Endometrium (tissue), 2 donors: ENCODE measurements at regions not wholly inside any gene's neighbourhood (a gene's known extent, or its start where the extent isn't known, plus 50 kb on each side); places are given as distances from the start of the nearest gene placed in this dataset.
"Not testable (repeated sequence)": the region's sequence is repeated elsewhere in the genome, so short reads cannot be mapped to it uniquely, and the experiment has no call there.

Experiments used
- FAIRE-seq: peaks from 2 replicates; lab custom pipeline; 2012; peaks lifted over from hg19 to GRCh38; lab: Jason Lieb, UNC
- donor health status: control.
- donor health status: control.

DNA sequence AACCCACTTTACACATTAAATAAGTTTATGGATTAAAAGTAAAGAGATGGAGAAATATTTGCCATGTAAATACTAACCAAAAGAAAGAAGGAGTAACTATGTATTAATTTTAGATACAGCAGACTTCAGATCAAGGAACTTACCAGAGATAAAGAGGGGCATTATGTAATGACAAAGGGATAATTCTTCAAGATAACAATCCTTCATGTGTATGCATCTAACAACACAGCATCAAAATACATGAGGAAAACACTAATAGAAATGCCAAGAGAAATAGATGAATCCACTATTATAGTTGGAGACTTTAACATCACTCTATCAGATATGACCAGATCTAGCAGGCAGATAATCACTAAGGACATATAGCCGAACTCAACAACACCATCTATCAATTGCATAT is 149.8 kb upstream of the ANKRD55 start:
- no peak for FAIRE-seq

DNA sequence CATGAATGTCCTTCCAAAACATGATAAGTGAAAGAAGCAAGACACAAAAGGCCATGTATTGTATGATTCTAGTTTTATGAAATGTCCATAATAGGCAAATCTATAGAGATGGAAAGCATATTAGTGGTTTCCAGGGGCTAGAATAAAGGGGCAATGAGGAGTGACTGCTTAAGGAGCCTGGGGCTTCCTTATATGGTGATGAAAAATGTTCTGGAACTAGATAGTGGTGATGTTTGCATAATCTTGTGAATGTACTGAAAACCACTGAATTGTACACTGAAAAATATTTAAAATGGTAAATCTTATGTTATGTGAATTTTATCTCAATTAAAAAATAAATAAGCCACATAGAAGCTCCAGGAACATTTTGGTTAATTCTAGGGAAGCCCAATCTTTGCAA is 144.4 kb upstream of the ANKRD55 start:
- FAIRE-seq = no peak

DNA sequence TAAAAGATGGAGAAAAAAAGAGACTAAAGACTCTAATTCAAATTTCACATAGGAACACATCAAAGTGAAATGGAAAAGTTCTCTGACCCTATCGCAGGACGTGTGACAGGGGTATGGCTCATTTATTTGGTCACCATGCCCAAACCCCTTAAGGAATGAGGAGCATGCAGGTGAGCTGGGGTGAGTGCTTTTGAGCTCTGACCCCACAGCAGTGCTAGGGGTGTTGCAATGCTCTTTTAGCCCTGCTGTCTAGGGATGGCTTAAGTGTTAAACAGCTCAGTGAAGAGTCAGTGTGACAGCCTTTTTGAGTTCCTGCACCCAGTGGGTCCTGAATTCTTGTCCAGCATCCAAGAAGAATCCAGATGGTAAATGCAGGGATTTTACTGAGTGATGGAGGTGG is 143.0 kb upstream of the ANKRD55 start:
- FAIRE-seq = no peak

DNA sequence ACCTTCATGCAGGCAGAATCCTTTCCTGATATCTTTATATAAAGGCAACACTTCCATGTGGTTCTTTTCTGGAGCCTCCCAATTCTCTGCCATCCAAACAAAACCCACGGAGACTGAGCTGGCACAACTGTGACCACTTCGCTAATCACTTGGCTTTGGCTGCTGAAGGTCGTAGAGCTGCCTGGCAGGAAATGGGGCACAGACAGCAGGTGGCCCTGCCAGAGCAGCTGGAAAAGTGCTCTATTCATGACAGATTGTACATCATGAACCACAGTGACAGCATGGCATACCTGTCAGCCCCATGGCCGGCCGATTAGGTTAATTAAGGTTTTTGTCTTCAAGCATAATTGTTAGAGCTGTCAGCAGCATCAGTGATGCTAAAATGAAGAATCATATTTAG is 141.9 kb upstream of the ANKRD55 start:
- no peak for FAIRE-seq

DNA sequence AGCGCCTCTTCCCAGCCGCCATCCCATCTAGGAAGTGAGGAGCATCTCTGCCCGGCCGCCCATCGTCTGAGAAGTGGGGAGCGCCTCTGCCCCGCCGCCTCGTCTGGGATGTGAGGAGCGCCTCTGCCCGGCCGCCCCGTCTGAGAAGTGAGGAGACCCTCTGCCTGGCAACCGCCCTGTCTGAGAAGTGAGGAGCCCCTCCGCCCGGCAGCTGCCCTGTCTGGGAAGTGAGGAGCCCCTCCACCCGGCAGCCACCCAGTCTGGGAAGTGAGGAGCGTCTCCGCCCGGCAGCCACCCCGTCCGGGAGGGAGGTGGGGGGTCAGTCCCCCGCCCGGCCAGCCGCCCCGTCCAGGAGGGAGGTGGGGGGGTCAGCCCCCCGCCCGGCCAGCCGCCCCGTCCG is 139.4 kb upstream of the ANKRD55 start:
- FAIRE-seq = not testable (repeated sequence)

DNA sequence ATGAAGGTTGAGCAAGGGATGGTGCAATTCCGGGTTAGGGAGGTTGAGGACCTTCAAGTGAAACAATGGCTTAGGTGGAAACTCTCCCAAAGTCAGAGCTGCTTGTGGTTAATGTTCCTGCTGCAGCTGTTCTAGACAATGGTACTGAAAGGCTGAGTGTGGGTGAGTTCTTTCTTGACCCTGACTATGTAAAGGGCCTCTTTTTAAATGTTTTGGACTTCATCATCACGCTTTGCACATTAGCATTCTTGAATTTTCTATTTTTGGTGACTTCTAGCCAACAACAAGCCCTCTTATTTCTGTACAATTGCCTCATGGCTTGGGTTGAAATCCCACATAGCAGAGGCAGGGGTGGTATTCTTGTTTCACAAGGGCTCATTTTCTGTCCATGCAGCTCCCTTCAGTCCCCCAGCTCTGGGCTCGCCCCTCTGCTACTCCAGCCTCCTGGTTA is 136.3 kb upstream of the ANKRD55 start:
- FAIRE-seq = no peak

DNA sequence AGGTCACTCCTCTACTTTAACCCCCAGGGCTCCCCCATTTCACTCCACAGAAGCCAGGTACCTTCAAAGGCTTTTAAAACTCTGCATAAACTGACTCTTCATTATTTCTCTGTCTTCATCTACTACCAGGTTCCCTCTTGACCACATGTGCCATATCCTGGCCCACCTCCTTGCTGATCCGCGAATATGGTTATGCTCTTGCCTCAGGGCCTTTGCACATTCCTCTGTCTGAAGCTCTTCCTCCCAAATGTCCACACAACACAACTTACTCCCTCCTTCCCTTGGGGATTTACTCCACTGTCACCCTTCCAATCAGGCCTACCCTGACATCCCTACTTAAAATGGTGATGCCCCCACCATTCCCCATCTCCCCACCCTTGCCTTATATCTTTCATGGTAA is 134.6 kb upstream of the ANKRD55 start:
- FAIRE-seq = no peak

DNA sequence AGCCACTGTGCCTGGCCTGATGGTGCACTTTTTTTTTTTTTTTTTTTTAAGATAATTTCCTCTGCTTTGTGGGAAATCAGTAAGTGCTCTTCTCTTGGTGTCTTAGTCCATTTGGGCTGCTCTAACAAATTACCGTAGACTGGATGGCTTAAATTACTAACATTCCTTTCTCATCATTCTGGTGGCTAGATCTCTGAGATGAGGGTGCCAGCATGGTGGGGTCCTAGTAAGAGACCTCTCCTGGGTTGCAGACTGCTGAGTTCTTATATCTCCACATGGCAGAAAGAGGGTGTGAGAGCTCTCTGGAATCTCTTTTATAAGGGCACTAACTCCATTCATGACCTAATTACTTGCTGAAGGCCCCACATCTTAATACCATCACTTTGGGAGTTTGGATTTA is 133.9 kb upstream of the ANKRD55 start:
- FAIRE-seq = no peak

DNA sequence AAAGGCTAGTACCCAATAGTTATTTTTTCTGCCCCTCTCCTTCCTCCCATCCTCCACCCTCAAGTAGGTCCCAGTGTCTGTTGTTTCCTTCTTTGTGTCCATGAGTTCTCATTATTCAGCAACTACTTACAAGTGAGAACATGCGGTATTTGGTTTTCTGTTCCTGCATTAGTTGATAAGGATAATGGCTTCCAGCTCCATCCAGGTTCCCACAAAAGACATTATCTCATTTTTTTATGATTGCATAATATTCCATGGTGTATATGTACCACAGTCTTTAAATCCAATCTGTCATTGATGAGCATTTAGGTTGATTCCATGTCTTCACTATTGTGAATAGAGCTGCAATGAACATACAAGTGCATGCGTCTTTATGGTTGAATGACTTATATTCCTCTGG is 128.3 kb upstream of the ANKRD55 start:
- no peak for FAIRE-seq

DNA sequence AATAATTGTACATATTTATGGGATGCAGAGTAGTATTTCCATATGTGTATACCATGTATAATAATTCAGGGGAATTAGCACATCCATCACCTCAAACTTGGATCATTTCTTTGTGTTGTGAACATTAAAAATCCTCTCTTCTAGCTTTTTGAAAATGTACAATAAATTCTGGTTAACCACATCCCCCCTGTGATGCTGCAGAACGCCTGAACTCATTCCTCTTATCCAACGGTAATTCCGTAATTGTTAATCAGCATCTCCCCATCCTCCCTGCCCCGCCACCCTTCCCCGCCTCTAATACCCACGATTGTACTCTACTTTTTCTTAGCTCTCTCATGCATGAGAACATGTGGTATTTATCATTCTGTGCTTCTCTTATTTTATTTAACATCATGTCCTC is 127.7 kb upstream of the ANKRD55 start:
- FAIRE-seq = no peak

DNA sequence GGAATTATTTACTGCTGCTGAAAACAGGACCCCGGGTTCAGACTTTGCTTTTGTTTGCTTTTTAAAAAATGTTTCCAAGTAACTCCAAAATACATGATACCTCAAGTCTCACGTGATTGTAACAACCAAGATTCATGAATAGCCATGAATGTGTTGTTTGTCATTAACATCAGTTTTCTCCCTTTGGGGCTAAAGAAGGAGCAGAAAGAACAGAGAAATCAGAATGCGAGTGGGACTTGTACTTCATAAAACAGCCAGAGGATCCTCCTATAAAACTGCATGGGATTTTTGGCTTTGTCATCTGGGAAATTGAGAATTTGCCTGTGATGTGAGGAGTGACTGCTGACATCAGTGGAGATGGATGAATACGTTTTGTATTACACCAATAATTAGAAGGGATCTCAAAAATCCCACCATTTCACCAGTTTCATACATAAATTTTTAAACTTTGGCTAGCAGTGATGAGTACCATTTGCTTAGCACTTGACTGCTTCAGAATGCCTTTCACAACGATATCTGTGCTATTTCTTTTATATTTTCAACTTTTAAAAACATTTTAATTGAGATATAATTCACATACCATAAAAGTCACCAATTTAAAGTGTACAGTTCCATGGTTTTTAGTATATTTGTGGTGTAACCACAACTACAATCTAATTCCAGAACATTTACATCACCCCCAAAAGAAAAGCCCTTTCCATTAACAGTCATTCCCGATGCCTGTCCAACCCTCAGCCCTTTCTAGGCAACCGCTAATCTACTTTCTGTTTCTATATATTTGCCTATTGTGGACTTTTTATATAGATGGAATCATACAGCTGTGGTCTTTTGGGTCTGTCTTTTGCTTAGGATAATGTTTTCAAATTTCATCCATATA is 126.9 kb upstream of the ANKRD55 start:
- FAIRE-seq = no peak

DNA sequence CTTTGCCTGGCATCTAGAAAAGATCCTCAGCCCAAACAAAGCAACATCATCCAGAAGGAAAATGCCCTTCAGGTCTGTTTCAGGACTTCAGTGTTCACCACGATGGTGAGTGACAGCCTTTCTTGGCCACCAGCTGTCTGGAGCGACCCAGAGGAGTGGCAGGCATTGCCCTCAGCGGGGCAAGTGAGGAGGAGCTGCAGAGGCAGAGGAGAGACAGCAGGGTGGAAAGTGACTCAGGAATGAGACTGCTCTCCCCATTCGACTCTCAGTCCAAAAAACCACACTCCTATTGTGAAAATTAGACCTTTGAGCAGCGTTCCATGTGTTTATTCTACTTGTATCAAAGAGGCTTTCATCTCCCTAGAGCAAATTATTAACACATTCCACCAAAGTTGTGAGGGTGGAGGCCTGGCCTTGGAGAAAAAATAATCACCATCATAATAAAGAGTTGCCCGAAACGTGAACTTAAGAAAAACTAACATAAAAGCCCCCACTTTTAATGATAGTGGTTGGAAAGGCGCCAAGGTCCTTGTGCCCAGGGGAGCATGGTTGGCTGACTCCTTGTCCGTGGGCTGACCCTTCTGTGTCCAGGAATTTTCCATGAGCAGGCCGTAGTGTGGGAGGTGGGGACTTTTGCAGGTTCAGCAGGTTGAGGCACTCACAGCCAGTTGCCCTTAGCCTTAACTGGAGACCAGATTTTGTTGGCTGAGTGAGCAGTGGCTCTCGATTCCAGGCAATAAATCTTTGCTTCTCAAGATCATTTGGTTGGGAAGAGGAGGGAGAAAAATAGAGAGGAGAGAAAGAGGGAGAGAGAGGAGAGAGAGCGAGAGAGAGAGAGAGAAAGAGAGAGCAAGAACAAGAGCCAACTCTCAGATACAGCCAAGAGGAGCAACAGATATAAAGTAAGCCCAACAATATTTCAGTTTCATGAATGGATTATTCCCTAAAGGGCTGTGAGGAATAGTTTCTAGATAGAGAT is 125.9 kb upstream of the ANKRD55 start:
- FAIRE-seq = peak; percentile 80

DNA sequence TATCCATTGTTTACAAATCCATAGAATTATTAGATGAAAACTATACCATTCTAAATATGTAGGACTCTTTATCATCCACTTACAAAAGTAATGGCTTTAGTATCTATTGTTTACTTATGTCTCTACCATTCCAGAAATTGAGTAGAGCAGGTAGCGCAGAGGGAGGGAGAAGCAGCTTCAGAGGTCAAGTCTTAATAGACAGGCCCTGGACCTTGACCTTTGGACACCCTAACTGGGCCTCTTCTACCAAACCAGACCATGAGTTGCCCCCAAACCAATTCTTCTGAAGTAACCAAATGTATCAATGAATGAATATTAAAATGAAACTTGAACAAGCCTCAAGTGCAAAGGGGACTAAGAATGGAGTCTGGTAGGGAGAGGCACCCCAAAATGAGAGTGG is 124.9 kb upstream of the ANKRD55 start:
- no peak for FAIRE-seq

DNA sequence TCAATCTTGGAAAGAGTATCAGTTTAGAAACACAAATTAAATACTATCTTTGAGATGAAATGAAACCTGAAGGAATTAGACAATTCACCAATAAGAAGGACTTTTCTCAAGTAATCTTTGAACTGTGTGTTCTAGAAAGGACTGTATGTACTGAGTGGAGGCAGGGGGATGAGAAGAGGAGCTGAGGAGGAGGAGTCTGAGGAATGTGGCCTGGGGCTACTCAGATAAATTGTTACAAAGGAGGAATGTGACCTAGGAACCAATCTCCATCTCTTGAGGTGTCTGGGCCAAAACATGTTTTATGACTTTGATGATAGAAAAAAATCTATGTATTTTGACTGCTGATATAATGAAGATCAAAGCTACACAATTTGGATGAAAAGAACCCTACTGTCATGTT is 124.3 kb upstream of the ANKRD55 start:
- no peak for FAIRE-seq

DNA sequence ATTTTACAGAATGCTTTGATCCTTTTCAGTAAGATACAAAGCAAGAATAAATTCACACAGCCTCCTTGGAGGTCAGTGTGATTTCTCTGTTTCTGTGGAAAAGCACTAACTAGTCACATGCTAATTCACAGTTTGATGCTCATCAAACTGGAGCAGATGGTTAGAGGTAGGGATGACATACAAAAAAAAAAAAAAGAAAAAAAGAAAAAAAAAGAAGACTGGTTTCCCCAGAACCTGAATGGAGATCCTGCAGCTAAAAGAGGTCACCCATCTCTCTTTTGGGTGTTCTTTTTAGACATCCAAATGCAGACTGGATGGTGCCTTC is 123.7 kb upstream of the ANKRD55 start:
- FAIRE-seq = no peak

DNA sequence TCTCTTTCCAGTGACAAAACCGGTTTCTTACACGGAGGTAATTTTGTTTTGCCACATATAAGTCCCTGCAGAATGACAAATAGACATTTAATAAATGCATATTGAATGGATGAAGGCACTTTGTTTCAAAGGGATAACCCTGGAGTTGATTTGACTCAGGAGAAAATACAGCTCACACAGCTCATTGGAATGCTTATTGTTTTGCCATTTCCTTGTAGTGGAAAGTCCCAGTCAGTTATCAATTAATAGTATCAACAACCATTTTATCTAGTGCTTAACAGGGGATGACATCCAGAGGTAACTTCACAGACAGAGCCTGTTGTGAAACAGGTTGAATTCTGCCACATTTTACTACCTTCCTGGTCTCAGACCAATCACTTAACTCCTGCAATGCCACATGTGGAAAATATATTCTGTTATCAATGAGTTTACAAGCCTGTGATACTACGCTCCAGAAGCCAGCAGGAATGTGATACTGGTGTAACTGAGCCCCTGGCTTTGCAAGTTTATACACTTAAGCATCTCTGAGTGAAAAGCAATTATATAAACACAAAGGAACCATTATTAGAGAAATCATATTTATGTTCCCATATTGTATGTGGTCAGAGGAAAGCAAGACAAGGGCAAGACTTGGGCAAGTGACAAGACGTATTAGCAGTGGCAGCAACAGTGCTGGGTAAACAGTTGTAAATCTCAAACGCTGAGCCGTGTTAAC is 123.1 kb upstream of the ANKRD55 start:
- no peak for FAIRE-seq

DNA sequence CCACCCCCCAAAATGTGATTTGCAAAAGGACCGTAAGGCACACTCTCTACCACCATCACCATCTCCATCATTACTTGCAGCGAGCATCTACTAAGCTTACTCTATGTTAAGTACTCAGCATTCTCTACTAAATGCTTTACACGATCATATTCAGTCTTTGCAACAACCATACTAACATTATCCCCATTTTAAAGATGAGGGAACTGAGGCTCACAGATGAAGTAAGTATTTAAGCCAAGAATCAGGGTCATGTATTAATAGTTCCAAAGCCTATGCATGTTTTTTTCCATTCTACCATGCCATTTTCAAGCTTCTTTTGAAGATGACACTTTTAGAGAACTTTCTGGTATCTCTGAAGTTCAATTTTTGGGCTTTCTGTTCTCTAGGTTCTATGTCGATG is 121.7 kb upstream of the ANKRD55 start:
- FAIRE-seq = no peak

DNA sequence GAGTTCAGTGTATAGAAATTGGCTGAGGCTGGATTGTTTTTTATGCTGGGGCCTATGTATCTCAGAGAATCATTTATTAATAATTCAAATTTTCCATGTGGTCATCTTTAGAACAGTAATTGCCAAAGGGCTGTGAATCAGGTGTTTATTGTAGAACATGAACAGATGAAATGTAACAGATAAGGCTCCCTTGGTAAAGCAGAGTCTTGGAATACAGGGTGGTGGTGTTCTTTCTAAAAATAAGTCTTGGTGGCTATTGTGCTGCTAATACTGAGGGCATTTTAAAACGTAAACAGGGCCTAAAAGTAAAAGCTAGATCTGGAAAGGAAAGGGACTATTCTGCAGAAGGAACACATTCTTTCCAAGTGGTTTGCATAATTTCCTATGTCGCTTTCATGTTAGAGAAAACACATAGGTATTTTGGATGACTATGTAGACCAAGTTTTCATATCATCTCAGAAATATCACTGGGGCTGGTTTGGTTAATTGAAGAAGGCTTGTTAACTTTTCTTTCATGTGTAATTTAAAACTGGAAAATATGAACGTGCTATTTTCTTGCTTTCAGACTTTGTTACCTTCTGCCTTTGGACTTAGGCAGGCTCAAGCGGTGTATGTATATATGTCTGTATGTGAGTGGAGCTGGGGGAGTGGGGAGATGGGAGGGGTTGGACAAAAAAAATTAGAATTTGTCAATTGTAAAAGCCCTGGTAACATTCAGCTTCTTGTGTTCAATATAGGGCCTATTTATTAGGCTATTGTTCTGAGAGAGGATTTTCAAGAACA is 119.9 kb upstream of the ANKRD55 start:
- FAIRE-seq = no peak

DNA sequence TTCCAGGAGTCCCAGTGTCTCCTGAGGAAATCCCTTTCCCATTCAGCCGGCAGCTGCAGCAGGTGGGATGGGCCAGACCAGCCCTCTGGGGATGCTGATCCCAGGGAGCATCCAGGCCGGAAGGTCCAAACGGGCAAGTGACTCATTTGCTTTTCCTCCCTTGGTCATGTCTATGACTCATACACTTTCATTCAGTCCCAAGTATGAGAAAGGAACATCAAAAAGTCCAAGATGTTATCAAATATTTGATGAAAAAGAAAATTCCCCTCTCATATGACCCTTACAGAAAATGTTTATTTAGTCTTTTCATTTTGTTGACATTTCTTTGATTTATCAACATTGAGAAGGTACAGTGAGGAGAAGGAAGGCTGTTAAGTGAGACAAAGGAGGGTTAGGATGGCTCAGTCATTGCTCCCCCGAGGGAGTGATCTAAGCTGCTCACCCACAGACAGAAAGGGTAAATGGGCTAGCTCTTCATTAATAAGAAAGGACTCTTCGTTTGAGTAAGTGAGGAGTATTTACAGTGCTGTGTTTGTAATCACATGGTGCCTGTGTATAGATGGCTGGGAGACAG is 117.6 kb upstream of the ANKRD55 start:
- FAIRE-seq = peak; percentile 70

DNA sequence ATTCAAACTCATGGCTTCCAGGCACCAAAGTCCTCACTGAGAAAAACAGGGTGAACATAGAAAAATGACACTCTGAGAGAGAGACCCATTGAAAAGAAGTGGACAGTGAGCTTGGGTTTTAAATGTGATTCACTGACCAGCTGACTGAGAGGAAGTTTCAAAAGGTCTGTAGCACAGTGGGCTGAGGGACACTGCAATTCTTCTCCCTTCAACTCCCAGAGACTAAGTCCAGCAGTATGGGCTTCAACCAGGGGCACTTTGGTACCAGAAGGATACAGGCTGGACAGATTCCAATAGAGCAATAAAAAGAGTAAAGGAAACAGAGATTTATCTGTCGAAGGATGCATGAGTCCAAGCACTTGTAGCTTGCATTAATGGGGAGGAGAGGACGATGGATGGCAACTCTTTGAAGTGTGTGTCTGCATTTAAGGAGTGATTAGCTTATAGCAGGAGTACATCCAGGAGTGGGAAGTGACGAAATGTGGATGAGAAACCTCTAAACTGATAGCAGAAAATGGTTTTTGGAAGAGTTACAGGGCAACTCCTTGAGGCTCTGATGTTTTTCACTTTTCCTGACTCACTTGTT is 117.0 kb upstream of the ANKRD55 start:
- no peak for FAIRE-seq

DNA sequence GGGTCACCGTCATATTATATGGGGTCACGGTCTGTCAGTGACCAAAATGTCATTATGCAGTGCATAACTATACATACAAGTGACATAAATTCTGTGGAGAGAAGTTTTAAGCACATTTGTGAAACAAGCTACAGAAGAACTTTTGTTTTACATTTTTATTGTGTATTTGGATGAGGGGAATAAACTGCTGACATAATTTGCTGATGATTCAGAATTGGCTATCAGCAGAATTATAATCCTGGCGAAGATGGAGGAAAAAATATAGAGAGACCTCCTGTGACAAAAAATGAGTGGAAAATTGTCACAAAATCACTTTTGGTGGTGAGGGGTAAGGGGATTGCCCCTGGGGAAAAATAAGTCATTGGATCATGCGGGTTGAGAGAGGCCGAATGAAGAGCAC is 116.3 kb upstream of the ANKRD55 start:
- FAIRE-seq = no peak
